C4-2B (cell line): ENCODE measurements at regions not wholly inside any gene's neighbourhood (a gene's known extent, or its start where the extent isn't known, plus 50 kb on each side); places are given as distances from the start of the nearest gene placed in this dataset.

ENCODE experiments used
- CTCF ChIP-seq: fragments of 450-650 bp; conservative IDR thresholded peaks from 2 replicates; pipeline ENCODE4 v1.5.1; 2017; ENCODE audit warnings: mild to moderate bottlenecking
- ZFX ChIP-seq: fragments of 450-650 bp; IDR thresholded peaks from 2 replicates; pipeline ENCODE4 v1.6.1; 2017

- TF ChIP-seq CTCF, result no peak
- TF ChIP-seq ZFX, result no peak
These were observed 249.4 kb upstream of the TRIB2 start for GRCh38 chr2:12467303-12467702.
